HT-29 (cell line): ENCODE measurements at regions not wholly inside any gene's neighbourhood (a gene's known extent, or its start where the extent isn't known, plus 50 kb on each side); places are given as distances from the start of the nearest gene placed in this dataset.

Experiments
- DNase-seq: peaks from one replicate; pipeline ENCODE4 v3.0.0-alpha.2; 2015; ENCODE audit warnings: low spot score

DNA sequence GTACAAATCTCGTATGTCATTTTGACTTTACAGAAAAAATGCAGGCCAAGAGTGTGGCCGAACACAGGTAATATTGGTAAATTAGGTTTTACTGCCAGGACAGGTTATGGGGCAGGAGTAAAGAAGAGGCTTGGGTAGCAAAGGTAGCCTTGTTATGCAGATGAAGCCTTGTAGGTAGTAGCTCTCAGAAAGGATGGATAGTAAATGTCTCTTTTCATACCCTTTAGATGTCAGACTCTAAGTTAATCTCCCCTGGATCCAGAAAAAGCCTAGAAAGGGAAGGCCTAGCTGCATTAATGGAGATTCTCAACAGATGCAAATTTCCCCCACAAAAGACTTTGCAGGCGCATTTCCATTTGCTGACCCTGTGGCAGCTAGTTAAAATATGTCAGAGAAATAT is 1445.1 kb upstream of the CADM2 start:
- DNase-seq: no peak

DNA sequence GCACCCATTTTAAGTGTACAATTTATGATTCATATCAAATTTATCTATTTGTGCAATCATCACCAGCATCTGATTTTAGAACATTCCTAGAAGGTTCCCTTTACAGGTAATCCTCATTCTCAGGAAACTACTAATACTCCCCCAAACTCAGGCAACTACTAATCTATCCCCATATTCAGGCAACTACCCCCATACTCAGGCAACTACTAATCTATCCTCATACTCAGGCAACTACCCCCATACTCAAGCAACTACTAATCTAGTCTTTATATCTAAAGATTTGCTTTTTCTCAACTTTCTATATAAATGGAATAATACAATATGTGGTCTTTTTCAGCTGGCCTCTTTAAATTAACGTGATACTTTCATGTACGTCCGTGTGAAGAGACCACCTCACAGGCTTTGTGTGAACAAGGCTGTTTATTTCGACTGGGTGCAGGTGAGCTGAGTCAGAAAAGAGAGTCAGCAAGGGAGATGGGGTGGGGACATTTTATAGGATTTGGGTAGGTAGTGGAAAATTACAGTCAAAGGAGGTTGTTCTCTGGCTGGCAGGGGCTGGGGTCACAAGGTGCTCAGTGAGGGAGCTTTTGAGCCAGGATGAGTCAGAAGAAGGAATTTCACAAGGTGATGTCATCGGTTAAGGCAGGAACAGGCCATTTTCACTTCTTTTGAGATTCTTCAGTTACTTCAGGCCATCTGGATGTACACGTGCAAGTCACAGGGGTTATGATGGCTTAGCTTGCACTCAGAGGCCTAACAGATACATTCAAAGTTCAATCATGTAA is 1444.5 kb upstream of the CADM2 start:
- DNase-seq: no peak

DNA sequence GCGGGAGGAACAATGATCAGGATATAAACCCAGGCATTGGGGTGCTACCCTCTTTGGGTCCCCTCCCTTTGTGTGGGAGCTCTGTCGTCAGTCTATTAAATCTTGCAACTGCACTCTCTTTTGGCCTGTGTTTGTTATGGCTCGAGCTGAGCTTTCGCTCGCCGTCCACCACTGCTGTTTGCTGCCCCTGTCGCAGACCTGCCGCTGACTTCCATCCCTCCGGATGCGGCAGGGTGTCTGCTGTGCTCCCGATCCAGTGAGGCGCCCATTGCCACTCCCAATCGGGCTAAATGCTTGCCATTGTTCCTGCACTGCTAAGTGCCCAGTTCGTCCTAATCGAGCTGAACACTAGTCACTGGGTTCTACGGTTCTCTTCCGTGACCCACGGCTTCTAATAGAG is 1443.7 kb upstream of the CADM2 start:
- DNase-seq: no peak

DNA sequence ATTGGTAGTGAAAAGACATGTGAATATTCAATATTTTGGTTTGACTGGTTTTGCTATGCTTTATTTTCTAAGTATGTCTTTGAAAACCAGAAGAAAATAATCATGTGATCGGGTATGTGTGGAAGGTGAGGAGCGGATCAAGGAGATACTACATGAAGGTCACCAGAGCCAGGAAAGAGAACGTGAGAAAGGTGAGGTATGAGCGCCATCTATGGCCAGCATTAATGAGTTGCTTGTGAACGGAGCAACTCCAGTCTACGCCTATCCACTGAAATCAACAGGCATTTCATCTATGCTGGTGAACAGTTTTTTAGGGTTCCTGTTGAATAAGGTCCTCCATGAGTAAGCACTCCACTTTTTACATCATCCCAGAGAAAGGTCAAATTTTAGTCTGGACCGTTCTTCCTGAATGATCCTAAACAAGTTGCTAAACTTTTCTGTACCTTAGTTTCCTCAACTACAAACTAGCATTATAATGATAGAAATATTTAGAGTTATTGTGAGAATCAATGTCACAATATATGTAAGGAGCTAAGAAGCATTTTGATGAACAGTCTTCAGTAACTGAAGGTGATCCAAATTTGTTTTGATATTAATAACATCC is 1435.2 kb upstream of the CADM2 start:
- peak; percentile 20 for DNase-seq

DNA sequence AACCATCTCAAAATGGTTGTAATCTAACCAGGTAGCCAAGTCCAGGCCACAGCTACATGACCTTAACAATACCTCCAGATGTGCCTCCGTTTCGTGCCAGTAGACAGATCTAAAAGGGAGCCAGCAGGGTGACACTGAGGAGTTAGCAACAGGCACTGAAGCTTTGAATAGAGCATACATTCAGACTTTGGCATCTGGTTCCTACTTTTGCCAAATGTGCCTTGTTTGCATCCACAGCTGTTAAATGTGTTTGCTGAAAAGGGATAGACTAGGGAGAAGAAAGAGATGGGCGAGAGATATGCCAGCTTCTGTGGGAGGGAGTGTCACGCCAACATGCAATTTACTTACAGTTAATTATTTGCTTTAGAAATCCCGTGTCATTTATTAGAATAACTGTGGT is 1433.9 kb upstream of the CADM2 start:
- DNase-seq: no peak

DNA sequence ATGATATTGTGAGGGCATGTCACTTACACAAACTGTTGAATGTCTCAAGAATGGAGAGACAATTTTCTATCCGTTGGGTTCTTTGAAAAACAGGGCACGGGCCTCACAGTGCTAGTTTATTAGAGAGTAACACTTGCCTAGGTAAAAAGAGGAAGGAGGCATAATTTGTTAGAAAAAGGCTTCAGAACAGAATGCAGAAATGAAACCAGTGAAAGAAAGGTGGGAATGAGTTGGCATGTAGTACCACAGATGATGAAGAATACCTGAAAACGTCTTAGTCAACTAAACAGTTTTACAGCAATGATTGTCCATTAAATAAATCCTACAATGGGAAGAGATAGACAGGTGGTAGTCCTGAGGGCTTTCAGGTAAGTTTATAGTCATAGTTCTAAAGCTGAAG is 1399.7 kb upstream of the CADM2 start:
- no peak for DNase-seq

DNA sequence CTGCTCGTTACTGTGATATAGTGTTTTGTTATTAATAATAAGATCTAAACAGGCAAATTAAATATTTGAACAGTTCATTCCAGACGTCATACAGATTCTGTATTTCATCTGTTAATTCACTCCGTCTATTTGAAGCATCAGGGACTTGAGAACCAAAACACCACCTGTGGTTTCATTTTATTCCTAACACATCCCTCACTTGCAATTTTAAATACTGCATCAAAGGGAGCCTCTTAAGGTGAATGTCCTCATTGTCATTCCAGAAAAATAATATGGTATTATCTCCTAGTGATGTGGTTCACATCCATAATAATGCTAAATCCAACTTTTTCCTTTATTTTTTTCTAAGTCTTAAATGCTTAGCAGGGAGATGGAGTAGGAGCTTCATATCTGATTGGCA is 1390.9 kb upstream of the CADM2 start:
- no peak for DNase-seq

DNA sequence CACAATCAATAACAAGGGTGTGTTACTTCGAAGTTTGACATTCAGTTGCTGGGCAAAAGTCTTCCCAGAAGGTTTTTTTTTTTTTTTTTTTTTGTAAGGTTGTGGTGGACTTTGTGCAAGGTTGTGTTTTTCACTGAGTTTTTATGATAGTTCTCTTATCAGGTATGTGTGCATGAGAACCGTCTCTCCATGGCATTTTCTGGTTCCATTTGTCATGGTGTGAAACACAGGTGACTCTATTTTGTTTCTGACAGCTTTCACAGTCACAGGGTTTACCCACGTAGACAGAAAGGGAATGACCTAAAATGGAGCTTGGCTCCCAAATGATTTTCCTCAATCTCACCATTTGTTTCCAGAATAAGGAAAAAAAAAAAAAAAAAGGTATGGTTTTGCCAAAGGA is 1377.2 kb upstream of the CADM2 start:
- no peak for DNase-seq

DNA sequence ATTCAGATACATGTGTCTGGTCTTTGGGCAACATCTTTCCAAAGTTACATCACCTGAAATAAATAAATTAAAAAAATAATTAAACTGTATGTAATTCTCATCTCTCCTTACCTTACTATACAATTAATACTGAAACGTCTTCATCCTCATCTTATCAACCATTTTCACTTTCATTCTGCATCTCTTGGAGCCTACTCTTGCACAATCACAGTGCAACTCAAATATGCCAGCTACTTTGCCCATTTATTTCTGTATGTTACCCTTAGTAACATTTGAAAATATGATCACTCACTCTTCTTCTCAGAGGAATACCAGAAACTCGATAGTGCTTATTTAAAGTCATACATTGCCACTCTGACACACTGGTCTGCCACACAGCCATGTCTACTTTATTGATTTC is 1357.1 kb upstream of the CADM2 start:
- DNase-seq: no peak

DNA sequence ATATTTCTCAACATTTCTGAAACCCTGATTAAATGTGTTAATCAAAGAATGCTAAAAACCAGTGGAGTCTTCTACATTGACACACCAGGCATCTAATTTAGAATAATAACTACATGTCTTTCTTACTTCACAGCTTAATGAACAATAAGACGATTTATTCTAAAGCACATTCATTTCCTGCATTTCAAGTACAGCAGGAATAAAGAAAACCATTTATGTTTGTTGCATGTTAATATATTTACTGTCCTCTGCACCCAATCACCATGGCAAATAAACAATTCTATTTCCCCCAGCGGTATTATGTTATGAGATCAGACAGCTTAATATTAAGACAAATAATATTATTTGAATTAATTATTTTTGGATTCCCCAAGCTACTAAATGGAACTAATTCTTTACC is 1336.3 kb upstream of the CADM2 start:
- DNase-seq: no peak

DNA sequence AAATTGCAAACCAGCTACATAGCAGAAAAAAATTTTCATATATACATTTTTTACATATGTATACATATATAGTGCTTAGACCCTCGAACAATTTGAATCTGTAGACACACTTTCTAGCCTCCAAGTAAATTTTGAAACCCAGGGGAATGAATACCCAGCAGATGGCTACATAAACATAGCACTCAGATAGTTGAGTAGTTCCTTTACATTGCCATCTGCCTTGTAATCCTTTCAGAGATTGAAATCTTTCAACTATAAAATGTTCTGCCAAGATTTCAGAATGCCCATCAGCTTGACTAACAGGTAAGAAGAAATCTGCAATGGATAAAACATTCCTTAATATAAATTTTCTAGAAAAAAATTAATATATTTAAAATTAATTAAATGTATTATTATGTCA is 1333.5 kb upstream of the CADM2 start:
- DNase-seq: no peak

DNA sequence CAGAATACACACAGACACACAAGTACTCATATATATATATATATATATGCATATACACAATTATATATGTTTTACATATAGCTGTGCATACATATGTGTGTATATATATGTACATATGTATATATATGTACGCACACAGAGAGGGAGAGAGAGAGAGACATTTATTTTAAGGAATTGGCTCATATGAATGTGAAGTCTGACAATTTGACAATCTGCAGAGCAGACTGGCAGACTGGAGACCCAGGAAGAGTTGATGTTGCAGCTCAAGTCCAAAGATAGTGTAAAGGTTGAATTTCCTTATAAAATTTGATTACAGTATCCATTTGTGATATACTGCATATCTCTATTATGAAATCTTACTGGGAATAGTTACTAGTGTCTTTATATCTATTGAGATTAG is 1330.3 kb upstream of the CADM2 start:
- DNase-seq: no peak

DNA sequence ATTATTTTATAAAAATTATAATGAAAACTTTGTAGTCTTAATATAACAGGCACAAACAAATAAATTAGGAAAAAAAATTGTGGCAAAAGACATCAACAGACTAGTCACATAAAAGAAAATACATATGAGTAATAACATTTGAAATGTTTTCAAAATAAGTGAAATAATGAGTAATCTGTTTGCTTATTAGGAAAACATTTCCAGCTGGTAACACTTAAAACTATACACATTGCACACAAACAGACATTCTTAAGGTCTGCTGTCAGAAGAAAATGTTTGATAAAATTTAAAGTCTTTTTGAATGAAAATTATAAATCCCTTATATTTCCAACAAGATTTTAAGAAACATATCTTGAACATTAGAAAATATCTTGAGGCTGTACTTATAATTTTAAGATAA is 1326.3 kb upstream of the CADM2 start:
- no peak for DNase-seq

DNA sequence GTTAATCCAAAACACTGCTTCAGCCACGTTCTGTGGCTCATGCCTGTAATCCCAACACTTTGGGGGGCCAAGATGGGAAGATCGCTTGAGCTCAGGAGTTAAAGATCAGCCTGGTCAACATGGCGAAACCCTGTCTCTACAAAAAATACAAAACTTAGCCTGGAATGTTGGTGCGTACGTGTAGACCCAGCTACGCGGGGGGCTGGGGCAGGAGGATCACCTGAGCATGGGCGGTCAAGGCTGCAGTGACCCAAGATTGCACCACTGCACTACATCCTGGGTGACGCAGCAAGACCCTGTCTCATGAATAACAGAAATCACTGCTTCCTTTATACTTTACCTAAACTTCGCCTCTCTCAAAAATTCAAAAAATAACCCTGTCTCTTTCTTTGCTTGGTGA is 1325.0 kb upstream of the CADM2 start:
- no peak for DNase-seq

DNA sequence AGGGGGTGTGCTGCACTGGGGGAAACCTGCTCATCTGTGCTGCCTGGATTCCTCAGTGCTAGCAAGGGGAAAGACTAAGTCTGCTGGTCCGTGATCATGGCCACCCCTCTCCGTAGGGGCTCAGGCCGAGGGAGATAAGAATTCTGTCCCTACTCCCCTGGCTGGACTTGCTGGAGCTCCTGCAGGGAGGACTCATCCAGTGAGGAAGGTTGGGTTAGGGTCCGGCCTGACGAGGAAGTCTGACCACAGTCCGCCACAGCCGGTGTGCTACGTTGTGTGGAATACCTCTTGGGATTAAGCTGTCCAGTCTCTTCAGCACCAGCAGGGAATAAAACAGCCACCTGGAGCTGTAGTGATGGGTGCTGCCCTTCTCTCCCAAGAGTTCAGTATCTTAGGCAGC is 1309.1 kb upstream of the CADM2 start:
- no peak for DNase-seq

DNA sequence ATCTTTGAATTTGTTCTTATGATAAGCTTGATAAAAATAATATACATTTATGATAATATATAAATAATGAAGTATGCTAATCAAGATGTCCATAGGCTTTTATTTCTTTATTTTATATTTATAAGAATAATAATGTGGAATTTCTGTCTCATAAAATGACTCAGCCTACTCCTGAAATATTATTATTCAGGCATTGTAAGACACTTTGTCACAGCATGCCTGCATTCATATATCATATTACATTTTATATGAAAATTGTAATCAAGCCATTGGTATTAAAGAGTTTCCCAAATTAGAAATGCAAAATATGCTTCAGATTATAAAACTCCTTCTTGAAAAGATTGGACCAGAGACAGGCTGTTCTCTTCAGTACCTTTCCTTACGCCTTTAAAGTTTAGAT is 1303.7 kb upstream of the CADM2 start:
- DNase-seq: no peak

DNA sequence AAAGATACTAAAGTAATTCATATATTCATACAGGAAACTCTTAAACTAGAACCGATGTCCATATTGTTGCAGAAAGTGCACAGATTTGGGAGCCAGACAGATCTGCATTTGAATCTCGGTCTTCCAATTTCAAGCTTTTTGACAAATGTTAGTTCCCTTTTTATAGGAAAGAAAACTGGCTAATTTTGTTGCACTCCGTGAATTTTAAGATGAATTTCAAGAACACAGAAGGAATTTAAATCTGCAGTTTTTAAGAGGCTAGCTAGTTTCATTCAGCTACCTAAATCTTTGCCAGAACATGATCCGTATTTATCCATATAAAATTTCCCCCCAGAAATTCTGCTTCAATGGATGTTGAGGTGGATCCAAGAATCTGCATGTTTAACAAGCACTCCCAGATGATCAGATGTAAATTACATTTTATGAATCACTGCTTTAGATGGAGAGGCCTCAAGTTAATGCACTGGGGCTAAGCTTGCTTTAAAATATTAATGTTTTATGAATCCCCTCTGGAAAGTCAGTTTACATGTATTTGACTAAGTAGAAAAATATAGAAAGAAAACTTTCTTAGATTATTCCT is 1296.3 kb upstream of the CADM2 start:
- no peak for DNase-seq

DNA sequence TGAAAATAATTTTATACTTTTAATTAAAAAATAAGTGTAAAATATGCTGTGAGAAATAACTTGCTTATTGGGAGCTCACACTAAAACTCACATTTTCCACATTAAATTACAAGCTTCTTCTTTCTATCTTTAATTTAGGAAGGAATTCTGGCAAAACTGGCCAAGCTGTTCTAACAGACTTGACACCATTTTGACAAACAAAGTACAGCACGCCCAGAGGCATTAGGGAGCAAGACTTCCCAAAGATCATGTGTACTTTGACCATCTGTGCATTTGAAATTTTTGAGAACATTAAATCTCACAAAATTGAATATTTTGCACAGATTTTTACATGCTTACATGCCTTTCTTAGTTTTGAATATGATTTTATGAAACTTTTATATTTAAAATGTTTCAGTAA is 1288.4 kb upstream of the CADM2 start:
- DNase-seq: no peak

DNA sequence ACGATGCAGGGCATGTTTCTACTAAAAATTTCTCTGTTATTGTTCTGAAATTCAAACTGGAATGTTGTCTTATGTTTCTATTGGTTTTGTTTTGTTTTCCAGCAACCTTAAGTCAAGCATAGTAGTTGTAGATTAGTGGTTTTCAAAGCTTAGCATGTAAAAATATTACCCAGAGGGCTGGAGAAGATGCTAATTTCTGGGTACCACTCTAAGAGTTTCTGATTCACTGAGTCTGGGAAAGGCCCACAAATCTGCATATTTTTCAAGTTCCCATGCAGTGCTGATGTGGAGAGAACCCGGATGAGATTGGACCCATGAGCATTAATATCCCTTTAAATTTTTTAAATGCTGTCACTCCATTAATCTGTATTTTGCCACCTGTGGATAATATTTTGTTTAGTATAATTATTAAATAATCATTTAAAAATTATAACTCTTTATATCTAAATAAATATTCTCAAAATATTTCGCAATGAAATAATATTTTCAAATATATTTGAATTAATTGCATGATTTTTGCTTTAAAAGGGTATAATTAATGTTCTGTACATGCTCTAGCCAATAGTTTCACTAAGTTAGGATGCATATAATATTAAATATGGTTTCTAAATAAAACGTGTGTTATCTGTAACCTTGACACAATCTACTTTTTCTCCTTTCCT is 1274.7 kb upstream of the CADM2 start:
- DNase-seq: no peak

DNA sequence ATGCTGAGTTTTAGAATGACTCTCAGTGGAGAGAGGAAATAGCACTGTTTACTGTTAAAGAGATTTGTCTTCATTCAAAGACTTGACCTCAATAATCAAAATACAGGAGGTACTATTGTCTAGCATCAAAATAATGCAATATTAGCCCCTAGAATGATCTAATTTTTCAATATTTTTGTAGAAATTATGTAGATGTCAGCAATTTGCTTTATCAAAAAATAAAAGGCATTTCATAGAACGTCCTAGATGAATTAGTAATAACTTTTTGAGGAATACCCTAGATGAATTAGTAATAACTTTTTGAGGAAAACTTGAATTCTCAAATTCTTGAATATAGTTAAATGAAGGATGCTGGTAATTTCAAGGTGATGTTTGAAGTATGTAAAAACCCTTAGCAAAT is 1252.1 kb upstream of the CADM2 start:
- no peak for DNase-seq

DNA sequence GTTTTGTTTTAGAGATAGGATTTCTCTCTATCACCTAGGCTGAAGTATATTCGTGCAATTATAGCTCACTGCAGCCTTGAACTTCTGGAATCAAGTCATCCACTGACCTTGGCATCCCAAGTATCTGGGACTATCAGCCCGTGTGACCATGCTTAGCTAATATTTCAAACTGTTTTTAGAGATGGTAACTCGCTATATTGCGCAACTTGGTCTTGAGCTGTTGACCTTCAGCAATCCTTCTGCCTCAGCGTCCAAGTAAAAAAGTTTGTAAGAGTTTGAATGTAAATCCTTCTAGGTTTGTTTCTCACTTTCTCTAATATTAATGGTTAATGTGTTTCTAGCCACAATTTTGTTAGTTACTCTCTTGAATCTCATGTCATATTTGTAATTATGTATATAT is 1243.5 kb upstream of the CADM2 start:
- no peak for DNase-seq

DNA sequence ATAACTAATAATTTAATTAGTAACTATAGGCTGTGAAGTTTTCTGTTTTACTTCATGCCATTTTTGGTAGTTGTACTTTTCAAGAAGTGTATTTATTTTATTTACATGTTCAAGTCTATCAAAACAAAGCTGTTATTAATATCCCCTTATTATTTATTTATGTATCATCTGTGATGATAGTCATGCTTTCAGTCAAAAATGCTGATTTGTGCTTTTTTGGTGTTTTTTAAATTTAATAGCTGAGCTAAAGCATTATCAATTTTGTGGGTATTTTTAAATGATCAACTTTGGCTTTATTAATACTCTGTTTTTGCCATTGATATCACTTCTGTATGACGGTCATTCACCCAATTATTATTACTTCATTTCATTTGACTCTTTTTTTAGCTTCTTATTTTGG is 1229.2 kb upstream of the CADM2 start:
- DNase-seq: no peak

DNA sequence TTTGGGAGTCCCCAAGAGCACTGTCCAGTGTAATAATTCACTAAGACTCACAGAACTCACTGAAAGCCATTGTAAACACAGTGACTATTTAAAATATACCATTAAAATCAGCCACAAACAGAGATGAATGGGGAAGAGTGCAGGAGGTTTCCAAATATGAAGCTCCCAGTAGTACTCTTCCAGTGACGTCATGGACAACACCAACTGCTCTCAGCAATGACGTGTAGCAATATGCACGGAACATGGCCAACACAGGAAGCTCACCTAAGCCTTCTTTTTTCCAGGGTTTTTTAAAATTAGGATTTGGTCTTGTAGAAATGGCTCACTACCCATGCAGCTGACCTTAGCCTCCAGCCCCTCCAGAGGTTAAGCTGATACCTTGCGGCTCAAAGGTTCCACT is 1224.1 kb upstream of the CADM2 start:
- no peak for DNase-seq
